ENCODE measurements at regions not wholly inside any gene's neighbourhood (a gene's known extent, or its start where the extent isn't known, plus 50 kb on each side); places are given as distances from the start of the nearest gene placed in this dataset.

GRCh38 chr17:71769850-71770249, 351.0 kb upstream of the SOX9 start:
- ChIA-PET CTCF (ENCODE audit: partially characterized antibody) (interaction anchor here (0.9 to 1.2 kb wide), 3 partner anchors 9 to 770 kb away, joined by 3 read pairs; no protein-coding TSS in a partner anchor), POLR2A (ENCODE audit: partially characterized antibody) (no interaction called here)
- no peak overlapping the region for H4K5ac ChIP-seq (ENCODE audit: insufficient read length, low read depth, low read length)
- no peak overlapping the region for H3K4me3 ChIP-seq (ENCODE audit: extremely low read depth in 1 of 4, insufficient read depth in 2 of 4, low read depth in 3 of 4, low read length in 4 of 4)
- H3K79me2 ChIP-seq (ENCODE audit: control insufficient read depth in 1 of 2, insufficient read depth in 2 of 2, low read length in 2 of 2) = no peaks in the 10 kb centered on the region
- H2AFZ ChIP-seq (ENCODE audit: low read length) = no peak overlapping the region
- FAIRE-seq (no peak), DNase-seq (ENCODE audit: low read depth in 1 of 2, low spot score in 2 of 2) (no peak)
- no peak overlapping the region for H3K56ac ChIP-seq (replicated peaks; ENCODE audit: insufficient read length, low read depth, low read length)
- no peak overlapping the region for H3K27ac ChIP-seq (ENCODE audit: low read depth, low read length)
- H3K36me3 ChIP-seq (ENCODE audit: control insufficient read depth in 2 of 4, insufficient read depth in 4 of 4, low read length in 3 of 4) = no peaks in the 10 kb centered on the region
- no peak overlapping the region for H2AK5ac ChIP-seq (ENCODE audit: low read depth, low read length)
- no peaks in the 10 kb centered on the region for H3K79me1 ChIP-seq (ENCODE audit: low read depth, low read length)
- no peak overlapping the region for H3K9ac ChIP-seq (replicated peaks in 1 of 4; ENCODE audit: extremely low read depth in 1 of 4, low read depth in 3 of 4, low read length in 3 of 4)
- WGBS, 2 experiments (ENCODE audit: extremely low coverage in 1 of 2, insufficient coverage in 1 of 2, insufficient read length in 1 of 2, insufficient replicate concordance in 2 of 2, low coverage in 1 of 2, low lambda C conversion rate in 2 of 2, missing lambda C conversion rate in 1 of 2) = 89% methylated on average over 2 of the region's 2 CpGs; no CpG with 5 or more reads in 1 of the 2 experiments
- no peak overlapping the region for H2BK15ac ChIP-seq (ENCODE audit: low read length)
- no peak overlapping the region for H3K14ac ChIP-seq (ENCODE audit: insufficient read length)
- no peaks in the 10 kb centered on the region for H3K27me3 ChIP-seq (replicated peaks in 1 of 4; ENCODE audit: control insufficient read depth in 3 of 4, extremely low read depth in 1 of 4, insufficient read depth in 3 of 4, low read length in 3 of 4)
- no peak overlapping the region for H3K18ac ChIP-seq (ENCODE audit: extremely low read depth, low read length)
- no peaks in the 10 kb centered on the region; the same call in 1 of the 2 replicates for H3K23me2 ChIP-seq (ENCODE audit: low read depth, low read length)
- no peak overlapping the region for H3K4ac ChIP-seq (replicated peaks; ENCODE audit: insufficient read length, low read depth, low read length)
- H3K9me3 ChIP-seq (ENCODE audit: insufficient read depth in 2 of 2, low read depth in 1 of 2, low read length in 1 of 2) = no peaks in the 10 kb centered on the region
- no peaks in the 10 kb centered on the region for H3K4me1 ChIP-seq (replicated peaks in 1 of 4; ENCODE audit: control insufficient read depth in 3 of 4, insufficient read depth in 4 of 4, low read length in 3 of 4)
- H4K8ac ChIP-seq (ENCODE audit: extremely low read depth, insufficient read depth, low read length) = no peak overlapping the region
- H2BK5ac ChIP-seq (ENCODE audit: low read depth, low read length) = no peak overlapping the region
- H2BK12ac ChIP-seq (ENCODE audit: low read depth, low read length) = no peak overlapping the region
- H4K20me1 ChIP-seq (replicated peaks in 1 of 2; ENCODE audit: control insufficient read depth in 1 of 2, insufficient read depth in 2 of 2, low read length in 2 of 2) = no peaks in the 10 kb centered on the region
- no peak overlapping the region for H2BK120ac ChIP-seq (replicated peaks; ENCODE audit: low read depth, low read length)
- no peak overlapping the region for H4K91ac ChIP-seq (replicated peaks; ENCODE audit: insufficient read length, low read length)
- H3K4me2 ChIP-seq (ENCODE audit: insufficient read depth in 1 of 2, low read depth in 2 of 2, low read length in 2 of 2) = no peak overlapping the region
- no peak overlapping the region for H3K23ac ChIP-seq (ENCODE audit: insufficient read length)
- no peak overlapping the region for H2BK20ac ChIP-seq (ENCODE audit: low read length)
- TF ChIP-seq NANOG (IDR thresholded peaks at IDR 0.05; ENCODE audit: insufficient read depth, low read depth, low read length, poor library complexity, severe bottlenecking) = no peak
- TF ChIP-seq SP2 (IDR thresholded peaks at IDR 0.05; ENCODE audit: low read length) = no peak
- TF ChIP-seq CBX5 (IDR thresholded peaks at IDR 0.05; ENCODE audit: low read depth, low read length) = no peak
- no peak for TF ChIP-seq SUZ12 (IDR thresholded peaks at IDR 0.05; ENCODE audit: low read length)
- no peak for TF ChIP-seq CHD1 (IDR thresholded peaks at IDR 0.05; ENCODE audit: low read depth, low read length)
- TF ChIP-seq BCL11A (IDR thresholded peaks at IDR 0.05; ENCODE audit: low read depth in 2 of 2, low read length in 2 of 2) = no peak
- no peak for TF ChIP-seq ATF3 (IDR thresholded peaks at IDR 0.05; ENCODE audit: insufficient read depth, low read depth, low read length)
- no peak for TF ChIP-seq RXRA (IDR thresholded peaks at IDR 0.05; ENCODE audit: insufficient read depth, low read depth, low read length)
- TF ChIP-seq TBP (IDR thresholded peaks at IDR 0.05; ENCODE audit: low read depth, low read length) = no peak
- TF ChIP-seq ATF2 (IDR thresholded peaks at IDR 0.05; ENCODE audit: low read length) = no peak
- TF ChIP-seq CTBP2 (IDR thresholded peaks at IDR 0.05; ENCODE audit: borderline replicate concordance, insufficient read depth, insufficient read length, low read length) = no peak
- TF ChIP-seq CHD2 (IDR thresholded peaks at IDR 0.05; ENCODE audit: low read length) = no peak
- TF ChIP-seq ASH2L (IDR thresholded peaks at IDR 0.05; ENCODE audit: low read length) = no peak
- no peak for TF ChIP-seq CREB1 (IDR thresholded peaks at IDR 0.05)
